ENCODE measurements at regions not wholly inside any gene's neighbourhood (a gene's known extent, or its start where the extent isn't known, plus 50 kb on each side); places are given as distances from the start of the nearest gene placed in this dataset.

DNA sequence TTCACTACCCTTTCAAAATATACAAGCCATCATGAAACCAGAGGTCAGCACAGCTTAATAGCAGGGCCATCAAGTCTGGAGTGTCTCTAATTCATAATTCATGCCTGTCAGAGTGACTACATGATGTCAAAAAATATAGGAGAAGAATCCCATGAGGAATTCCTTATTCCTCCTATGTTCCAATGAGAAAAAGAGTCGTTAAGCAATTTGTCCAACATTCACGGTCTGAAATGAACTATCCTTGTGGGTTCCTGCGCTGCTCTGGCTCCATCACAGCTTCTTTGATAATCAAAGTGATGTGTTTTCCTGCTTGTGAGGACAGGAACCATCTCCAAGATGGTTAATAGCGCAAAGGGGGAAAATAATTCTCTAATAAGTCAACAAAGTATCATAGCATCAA is 560.4 kb upstream of the KLHL29 start:
- TF ChIP-seq, protein P1, sequence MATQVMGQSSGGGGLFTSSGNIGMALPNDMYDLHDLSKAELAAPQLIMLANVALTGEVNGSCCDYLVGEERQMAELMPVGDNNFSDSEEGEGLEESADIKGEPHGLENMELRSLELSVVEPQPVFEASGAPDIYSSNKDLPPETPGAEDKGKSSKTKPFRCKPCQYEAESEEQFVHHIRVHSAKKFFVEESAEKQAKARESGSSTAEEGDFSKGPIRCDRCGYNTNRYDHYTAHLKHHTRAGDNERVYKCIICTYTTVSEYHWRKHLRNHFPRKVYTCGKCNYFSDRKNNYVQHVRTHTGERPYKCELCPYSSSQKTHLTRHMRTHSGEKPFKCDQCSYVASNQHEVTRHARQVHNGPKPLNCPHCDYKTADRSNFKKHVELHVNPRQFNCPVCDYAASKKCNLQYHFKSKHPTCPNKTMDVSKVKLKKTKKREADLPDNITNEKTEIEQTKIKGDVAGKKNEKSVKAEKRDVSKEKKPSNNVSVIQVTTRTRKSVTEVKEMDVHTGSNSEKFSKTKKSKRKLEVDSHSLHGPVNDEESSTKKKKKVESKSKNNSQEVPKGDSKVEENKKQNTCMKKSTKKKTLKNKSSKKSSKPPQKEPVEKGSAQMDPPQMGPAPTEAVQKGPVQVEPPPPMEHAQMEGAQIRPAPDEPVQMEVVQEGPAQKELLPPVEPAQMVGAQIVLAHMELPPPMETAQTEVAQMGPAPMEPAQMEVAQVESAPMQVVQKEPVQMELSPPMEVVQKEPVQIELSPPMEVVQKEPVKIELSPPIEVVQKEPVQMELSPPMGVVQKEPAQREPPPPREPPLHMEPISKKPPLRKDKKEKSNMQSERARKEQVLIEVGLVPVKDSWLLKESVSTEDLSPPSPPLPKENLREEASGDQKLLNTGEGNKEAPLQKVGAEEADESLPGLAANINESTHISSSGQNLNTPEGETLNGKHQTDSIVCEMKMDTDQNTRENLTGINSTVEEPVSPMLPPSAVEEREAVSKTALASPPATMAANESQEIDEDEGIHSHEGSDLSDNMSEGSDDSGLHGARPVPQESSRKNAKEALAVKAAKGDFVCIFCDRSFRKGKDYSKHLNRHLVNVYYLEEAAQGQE (IDR thresholded peaks at IDR 0.05; ENCODE audit: insufficient read depth in 1 of 2, low read depth in 2 of 2, low read length in 2 of 2) = no peak
- TF ChIP-seq SIN3A (IDR thresholded peaks at IDR 0.05; ENCODE audit: borderline replicate concordance, insufficient read depth, low read length) (no peak), FOXP2 (optimal IDR thresholded peaks at IDR 0.05; ENCODE audit: borderline replicate concordance, extremely low read depth, extremely low read length, insufficient read depth) (no peak), POLR2AphosphoS5 (IDR thresholded peaks at IDR 0.05; ENCODE audit: low read depth, low read length) (no peak), TAF1 (IDR thresholded peaks at IDR 0.05; ENCODE audit: borderline replicate concordance, insufficient read depth, low read length) (no peak)

All from PFSK-1 (cell line).